GM04503 (cell line): ENCODE measurements at regions not wholly inside any gene's neighbourhood (a gene's known extent, or its start where the extent isn't known, plus 50 kb on each side); places are given as distances from the start of the nearest gene placed in this dataset.

Source experiments
- DNase-seq: peaks from one replicate; pipeline ENCODE4 v3.0.0-alpha.2; 2012; ENCODE audit warnings: low read depth

DNA sequence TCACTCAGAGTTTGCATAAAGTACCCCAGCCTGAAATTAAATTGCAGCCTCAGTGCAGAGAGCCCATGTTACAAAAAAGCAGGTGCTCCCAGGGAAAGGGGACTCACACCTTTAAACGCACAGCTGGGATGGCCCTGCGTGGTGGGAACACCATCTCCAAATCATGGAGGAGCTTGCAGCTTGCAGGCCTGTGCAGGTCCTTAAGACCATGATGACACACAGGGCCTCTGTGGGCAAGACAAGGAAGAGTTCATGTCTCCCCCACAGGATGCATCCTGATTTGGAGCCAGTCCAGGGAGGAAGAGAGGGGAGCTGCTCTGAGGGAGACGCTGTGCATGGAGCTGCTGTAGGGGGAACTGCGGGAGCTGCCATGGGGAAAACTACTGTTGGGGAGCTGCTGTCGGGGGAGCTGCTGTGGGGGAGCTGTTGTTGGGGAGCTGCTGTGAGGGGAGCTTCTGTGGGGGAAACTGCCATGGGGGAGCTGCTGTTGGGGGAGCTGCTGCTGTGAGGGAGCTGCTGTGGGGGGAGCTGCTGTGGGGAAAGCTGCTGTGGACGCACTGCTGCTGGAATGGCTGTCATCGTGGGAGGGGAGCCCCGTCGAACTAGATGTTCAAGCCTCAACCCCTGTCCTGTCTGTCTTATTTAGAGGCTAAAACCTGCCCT lies 113.9 kb downstream of the MATN1 start:
- no peak for DNase-seq

DNA sequence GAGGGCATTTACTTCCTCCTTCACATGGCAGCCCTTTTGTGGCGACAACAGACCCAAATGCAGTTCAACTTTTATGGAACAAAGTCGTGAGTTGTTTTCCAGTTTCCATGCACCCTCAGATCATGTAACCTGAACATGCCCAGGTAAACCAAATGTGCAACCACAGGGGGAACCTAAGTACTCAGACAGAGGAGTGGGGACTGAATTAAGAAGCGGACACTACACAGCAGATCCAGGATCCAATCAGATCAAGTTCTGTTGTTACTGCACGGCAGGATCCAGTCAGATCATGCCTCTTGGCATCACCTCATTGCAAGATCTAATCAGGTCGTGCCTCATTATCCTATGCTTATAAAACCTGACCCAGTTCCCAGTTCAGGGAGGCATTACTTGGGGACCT lies 115.7 kb downstream of the MATN1 start:
- no peak for DNase-seq

DNA sequence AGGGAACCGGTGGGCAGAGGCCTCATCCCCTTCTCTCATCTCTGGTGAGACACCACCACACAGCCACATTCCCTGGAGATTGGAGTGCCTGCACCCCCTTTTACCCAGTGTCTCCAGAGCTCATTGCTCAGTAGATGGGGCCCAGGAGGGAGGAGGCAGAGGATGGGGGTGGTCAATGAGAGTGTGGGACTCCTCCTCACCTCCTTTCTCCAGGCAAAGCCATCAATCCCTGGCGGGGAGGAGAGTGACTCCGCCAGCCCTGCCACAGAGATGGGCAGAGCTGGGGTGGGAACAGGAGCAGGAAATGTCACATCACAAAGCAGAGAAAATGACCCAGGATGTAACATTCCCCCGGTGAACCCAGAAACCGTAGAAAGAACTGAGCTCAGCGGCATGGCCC lies 117.2 kb downstream of the MATN1 start:
- DNase-seq: no peak

DNA sequence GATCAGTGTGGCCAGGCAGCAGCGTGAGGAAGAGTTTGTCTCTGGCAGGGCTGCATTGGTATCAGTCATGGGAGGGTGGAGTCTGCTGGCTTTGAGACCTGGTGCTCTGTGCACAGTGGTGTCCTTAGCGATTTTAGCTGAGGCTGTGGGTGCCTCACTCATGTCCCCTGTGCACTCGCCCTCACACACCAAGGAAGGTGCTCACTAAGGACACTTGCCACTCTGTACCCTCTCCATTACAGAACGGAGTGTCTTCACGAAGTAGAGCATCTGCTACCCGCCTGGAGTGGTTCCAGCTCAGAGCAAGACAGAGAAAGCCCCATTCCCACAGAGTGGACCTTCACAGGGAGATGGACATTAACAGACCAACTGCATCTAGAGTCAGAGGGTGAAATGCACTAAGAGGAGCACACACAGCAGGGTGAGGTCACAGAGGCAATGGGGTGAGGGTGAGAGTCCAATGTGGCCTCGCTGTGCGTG lies 117.9 kb downstream of the MATN1 start:
- no peak for DNase-seq

DNA sequence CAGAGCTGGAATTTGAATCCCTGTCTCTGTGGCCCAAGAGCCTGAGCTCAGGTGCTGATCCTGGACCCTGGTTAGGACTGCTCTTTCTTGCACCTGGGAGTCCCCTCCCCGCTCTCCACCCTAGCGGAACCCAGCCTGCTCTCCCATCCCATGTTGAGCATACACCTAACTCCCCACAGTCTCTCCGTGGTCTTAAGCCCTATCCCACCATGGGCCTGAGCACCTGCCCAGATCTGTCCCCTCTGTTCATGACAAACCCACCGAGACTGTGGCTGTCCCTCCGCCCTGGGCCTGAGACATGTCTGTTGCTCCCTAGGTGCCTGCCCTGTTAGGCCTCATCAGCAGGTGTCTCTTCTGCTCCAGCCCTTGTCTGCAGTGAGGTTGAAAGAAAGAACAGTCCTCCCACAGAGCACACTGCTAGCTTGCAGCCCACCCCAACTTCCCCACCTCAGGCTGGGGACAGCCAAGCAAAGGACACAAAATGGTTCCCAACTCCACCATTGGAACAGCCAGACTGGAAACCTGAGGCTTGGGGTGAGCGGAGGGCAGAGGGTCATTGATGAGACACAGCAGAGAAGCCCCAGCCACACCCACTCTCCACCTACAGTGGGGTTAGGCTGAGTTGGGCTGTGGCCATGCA lies 118.5 kb downstream of the MATN1 start:
- no peak for DNase-seq

DNA sequence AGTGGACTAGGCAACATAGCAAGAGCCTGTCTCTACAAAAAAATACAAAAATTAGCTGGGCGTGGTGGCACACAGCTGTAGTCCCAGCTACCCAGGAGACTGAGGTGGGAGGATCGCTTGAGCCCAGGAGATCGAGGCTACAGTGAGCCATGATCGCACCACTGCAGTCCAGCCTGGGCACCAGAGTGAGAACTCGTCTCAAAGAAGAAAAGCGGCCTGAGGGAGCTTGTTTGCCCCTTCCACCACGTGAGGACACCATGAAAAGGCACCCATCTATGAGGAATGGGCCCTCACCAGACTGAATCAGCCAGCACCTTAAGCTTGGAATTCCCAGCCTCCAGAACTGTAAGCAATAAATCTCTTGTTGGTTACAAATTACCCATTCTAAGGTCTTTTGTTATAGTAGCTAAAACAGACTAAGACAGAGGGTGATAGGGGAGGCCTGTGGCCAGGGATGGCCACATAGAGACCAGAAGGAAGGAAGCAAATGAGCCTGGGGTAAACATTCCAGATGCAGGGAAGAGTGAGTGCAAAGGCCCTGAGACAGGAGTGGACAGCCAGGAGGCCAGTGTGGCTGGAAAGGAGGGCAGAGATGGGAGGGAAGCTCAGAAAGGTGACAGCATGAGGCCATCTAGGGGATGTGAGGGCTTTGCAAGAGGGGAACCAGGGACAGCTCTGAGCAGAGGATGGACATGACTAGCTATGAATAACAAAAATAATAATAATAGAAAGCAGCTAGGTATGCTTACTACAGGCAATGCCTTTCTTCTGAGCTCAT lies 120.1 kb downstream of the MATN1 start:
- DNase-seq: no peak

DNA sequence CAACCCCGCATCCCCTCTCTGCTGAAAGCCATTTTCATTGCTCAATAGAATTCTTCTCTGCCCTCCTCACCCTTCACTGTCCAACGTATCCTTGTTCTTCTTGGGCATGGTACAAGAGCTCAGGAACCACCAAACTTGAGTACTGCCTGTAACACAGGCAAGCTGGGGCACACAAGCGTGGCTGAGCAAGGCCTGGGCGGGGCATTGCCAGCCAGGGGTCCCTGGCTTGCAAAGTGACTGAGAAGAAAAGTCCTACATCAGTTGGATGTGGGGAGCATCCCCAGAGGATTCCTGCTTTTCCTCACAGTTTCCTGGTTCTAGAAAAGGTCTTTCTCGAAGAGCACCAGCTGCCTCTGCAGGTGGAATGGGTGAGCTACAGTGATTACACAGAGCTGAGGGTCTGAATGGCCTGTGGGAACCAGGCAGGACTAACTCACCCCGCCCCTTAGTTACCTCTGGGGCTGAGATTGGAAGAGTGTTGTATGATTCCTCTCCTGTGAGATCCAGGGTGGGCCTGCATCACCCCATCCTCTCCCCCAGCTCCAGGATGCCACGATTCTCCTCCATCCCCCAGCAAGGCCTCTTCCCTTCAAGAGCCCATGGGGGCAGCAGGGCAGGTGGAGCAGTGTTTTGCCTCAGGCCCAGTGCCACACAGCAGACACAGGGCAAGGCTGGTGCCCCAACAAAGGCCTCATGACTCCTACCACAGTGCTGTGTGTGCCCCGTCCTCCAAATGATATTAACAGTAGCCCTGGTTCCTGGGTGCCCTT lies 121.9 kb downstream of the MATN1 start:
- DNase-seq: no peak

DNA sequence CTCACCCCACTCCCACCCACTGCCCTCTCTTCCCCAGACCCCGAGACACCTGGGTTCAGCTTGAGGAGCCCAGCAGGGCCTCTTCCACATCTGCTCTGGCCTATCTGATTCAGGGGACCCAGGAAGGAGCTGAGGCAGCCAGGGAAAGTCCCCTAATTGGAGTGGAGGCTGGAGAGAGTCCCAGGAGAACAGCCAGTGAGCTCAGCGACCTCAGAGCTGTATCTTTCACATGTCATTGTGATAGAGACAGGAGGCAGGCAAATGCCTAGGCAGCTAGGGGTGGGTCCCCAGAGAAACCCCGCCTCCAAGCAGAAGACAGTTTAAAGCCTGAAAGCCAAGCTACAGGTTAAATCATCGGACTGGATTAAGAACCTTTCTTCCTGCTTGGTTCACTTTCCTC lies 122.7 kb downstream of the MATN1 start:
- no peak for DNase-seq

DNA sequence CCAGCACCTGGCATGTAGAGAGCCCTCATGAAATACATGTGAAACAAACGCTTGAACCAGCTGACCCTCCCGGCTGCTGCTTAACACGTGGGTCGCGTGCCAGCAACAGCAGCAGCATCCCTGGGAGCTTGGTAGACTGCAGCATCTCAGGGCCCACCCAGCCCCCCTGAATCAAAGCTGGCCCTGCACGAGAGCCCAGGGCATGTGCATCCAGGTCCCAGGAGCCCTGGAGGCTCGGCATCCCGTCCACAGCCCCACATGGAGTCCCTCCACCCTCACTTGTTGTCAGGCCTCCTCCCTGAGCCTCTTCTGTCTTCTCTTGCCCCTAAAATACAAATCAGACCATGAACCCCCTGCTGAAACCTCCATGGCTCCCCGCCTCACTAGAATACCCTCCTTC lies 123.1 kb downstream of the MATN1 start:
- DNase-seq: no peak

DNA sequence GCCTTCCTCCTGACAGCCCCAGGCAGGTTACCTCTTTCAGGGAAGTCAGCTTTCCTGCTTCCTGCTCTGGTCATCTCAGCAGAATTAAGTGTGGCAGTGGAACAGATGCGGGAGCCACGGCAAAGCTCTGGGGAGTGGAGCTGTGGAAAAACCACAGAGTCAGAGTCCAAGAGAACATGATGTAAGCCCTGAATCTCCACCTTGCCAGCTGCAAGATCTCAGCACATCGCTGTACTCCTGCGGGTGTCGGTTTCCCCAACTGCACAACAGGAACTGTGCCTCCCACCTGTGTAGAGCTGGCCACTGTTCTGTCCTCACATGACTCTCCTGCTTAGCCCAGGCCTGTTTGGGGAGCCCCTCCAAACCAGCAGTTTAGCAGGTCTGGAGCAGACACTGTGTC lies 123.7 kb downstream of the MATN1 start:
- DNase-seq: no peak

DNA sequence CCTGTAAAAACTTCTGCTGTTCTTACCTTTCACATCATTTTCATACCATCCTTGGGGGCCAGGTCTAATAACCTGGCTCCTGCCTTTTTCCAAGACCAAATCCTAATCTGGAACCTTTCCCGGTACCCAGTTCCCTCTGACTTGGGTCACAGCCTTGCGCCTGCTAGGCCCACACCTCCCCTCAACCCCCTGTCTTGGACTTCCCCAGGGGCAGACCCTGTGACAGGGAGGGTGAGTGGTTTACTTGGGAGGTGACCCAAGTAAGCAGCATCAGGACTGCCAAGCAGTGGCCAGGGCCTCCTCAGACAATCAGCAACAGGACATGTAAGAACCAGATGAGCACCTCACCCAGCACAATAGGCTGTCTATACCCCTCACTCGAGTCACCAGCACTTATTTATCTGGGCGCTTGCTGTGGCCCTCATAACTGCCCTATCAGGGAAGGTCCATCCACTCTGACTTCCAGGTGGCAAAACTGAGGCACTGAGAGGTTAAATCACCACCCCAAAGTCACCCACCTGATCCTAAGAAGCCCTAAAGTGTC lies 124.7 kb downstream of the MATN1 start:
- DNase-seq: no peak

DNA sequence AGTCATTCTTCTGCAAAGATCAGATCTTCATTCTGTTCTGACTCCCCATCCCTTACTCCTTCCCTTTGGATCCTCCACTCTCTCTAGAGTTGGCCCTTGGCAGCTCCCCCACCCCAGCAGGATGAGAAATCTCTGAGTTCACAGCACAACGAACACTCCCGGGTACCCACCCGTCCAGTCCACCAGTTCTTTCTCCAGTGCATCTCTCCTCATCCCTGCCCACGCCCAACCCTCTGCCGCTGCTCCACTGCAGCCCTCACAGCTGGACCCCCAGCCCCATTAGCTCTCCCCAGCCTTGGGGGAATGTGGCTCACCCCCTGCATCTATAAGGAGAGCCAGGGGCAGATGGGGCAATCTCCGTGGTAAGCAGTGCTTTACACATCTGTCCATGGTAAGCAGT lies 125.7 kb downstream of the MATN1 start:
- no peak for DNase-seq

DNA sequence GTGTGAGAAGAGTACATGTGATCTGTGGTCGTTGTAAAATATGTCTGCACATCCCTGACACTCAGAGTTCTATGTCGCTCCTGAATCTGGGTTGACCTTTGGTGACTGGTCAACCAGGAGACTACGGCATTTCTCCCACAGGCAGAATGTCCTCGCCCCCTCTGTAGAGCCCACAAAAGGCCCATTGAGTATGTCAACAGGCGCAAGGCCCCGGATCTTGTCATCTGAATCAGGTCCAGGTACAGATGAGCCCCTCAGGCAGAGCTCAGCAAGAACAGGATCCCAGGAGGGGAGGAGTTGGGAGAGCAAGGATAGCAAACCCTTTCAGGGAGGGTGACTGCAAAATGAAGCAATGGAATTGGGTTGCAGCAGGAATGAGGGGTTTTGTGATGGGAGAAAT lies 126.5 kb downstream of the MATN1 start:
- DNase-seq: no peak

DNA sequence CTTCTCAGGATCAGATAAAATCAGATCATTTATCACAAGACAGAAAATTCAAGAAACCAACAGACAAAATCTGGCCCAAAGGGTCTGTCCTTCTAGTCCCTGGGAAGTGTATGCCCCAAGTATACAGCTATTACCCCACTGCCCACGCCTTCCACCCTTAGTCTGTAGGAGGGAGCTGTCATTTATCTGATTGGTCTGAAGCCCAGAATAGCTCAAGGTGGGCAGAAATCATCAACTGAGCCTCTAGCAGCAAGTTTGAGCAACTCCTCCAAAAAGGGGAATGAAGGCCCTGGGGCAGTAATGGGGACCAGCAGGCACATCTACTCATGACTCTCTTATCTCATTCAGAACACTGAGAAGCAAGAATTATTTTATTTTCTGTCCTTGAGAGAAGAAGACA lies 126.9 kb downstream of the MATN1 start:
- no peak for DNase-seq

DNA sequence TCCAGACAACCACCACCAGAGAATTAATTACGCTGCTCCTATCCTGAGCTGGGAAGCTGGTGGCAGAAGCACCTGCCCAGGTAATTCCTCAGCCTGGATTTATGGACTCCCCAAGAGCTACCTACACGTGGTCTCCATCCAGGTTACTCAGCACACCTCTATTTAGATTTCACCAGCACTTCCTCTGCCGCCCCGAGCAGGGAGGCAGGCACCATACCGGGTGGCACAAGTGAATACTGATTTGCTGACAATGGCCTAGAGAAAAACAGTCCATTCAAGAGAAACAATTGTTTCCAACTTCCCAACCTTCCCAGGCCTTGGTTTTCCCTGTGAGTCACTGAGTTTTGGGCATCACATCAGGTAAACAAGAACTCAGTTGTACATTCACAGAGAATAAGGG lies 134.3 kb downstream of the MATN1 start:
- no peak for DNase-seq

DNA sequence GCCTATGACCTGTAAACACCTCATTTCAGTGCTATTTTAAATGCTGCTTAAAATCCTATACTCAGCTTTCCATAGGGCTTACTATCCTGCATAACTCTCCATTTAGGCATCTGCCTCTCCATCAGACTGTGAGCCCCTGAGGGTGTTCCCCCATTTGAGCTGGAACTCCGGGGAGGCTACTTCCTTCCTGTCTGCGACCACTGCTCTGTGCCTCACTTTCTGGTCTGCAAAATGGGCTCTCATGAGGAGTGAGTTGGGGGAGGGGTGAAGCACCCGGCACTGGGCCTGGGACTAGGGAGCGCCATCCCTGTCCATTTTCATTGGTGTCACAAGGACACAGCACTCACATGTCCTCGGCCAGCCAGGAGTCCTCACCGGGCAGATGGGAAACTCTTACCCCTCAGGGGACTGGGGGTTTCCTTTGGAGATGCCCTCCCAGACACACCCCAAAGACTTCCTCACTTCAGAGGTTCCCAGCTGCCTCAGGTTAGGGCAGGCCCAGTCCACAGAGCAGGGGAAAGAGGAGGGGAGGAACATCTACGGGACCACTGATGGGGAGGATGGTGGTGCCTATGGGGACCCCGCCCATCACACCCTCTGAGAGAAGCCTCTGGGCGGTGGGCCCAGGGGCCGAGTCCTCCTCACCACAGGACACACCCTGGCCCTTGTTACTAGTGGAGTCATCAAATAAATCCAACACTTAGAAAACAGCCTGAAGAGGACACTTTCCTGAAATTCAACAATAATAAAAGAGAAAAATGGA lies 134.9 kb downstream of the MATN1 start:
- DNase-seq: no peak

DNA sequence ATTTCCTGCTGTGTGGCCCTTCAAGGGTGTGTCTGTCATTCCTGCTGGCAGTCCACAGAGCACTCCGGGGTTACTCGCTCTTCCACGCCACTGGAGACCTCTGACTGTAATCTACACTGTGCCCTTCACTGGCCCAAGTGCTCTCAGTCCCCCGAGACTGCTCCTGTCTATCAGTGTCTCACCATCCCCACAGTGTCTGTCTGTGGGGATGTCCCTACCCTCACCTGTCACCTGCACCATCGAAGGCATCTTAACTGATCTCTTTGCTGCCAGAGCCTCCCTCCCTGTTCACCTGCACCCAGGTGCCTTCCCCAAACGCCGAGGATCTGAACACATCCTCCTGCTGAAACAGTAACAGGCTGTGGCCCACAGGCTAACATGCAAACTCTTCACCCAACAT lies 136.7 kb downstream of the MATN1 start:
- no peak for DNase-seq

DNA sequence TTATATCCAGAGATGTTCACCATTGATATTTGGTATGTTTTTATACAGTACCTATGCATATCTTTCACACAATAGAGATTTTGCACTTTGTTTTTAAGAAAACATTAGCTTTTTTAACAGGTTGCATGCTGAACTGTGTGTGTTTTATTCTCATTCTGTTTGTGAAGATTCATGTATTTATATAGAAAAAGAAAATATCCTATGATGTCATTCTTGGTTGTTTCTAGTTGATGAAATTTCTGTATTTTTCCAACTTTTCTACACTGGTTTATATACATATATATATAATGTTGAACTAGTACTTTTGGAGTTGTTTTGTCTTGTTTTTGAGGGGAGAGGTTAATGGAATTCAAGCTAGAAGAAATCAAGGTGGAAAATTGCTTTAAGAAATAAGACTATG lies 143.8 kb downstream of the MATN1 start:
- DNase-seq: no peak

DNA sequence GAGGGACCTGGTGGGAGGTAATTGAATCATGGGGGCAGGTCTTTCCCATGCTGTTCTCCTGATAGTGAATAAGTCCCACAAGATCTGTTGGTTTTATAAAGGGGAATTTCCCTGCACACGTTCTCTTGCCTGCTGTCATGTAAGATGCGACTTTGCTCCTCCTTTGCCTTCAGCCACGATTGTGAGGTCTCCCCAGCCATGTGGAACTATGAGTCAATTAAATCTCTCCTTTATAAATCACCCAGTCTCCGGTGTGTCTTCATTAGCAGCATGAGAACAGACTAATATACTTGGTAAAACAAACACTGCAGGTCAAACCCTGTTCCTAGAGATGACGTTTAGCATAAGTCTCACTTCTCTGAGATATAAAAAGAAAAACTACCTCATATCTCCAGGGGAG lies 148.3 kb downstream of the MATN1 start:
- no peak for DNase-seq

DNA sequence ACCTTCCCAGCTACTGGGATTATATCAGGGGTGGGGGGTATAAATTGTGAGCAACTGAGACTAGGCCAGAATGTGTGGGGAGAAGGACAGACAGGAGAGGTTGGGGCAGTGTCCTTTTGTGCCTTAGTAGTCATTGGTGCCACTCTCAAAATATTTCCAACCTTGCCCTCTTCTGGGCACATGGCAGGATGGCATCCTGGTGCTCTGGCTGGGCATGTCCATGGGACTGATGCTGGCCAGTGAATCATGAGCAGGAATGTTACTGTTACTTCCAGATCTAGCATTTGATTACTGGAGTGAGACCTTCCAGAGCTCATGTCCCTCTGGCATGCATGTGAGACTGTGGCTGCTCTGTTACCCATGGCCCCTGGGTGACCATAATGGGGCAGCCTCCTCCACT lies 151.2 kb downstream of the MATN1 start:
- peak; percentile 13 for DNase-seq

DNA sequence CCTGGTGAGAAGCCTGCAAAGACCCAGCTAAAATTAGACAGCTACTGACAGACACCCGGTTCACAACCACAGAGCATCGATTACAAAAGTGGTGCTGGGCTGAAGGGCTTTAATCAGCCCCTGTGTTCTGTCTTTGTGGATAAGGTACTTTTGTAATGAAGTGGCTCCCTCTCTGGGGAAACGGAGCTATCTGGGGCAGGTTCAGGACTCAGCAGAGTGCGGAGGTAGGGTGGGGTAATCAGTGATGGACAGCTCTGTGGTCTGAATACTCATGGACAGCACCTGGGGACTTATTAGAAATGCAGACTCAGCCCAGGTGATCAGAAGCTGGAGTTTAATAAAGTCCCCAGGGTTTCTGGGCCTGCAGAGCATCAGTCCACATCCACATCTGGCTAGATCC lies 152.0 kb downstream of the MATN1 start:
- no peak for DNase-seq

DNA sequence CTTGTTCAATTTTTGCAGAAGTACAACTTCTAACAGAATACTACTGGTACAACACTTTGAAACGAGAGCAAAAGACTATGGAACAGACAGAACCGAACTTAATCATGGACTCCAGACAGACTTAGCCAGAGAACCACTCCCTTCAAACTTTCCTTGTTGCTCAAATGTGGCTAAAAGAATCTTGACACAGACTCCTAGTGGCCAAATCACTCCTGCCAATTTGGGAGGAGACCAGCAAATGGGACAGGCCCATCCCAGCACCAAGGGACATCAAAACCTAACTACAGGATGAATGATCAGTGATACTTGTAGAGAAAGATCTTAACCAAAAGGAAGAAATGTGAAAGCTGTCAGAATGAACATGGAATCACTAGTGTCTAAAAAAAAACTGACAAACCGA lies 154.0 kb downstream of the MATN1 start:
- peak; percentile 5 for DNase-seq
